ENCODE measurements at regions not wholly inside any gene's neighbourhood (a gene's known extent, or its start where the extent isn't known, plus 50 kb on each side); places are given as distances from the start of the nearest gene placed in this dataset.

DNA sequence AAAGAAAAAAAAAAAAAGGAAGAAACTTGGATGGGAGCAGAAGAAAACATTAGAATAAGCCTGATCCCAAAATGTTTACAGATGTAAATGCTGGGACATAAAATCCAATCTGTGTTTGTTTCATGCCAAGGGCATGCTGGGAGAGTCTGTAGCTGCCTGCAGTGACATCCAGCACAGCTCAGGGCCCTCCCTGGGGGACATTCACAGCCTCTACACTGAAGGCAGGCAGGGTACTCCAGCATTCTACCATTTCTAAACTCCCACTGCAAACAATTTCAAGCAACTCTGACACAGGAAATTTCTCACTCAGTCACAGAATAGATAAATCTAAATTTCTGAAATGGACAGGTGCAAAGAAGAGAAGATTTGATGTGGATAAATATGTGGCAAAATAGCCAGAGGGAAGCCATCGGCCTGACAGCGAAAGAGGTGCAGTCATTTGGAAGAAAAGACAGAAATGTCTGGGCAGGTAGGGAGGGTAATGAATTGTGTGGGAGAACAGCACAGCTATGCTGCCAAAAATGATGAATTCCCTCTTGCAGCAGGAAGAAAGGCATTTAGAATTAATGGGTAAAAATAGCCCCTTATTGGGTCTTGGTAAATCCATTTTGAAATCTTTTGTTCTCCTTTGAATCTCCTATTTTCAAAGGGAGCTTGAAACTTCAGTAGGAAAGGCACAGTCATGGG lies 199.4 kb downstream of the MED10 start:
- TF ChIP-seq EZH2phosphoT487 (IDR thresholded peaks at IDR 0.05; ENCODE audit: insufficient read depth, low read depth): no peak
- TF ChIP-seq EZH2 (IDR thresholded peaks at IDR 0.05; ENCODE audit: insufficient read depth, poor library complexity, severe bottlenecking): no peak

Measured in GM23248 (cell line).